GM19240 (cell line): ENCODE measurements at regions not wholly inside any gene's neighbourhood (a gene's known extent, or its start where the extent isn't known, plus 50 kb on each side); places are given as distances from the start of the nearest gene placed in this dataset.
"Not testable (repeated sequence)": the region's sequence is repeated elsewhere in the genome, so short reads cannot be mapped to it uniquely, and the experiment has no call there.

Experiments used
- DNase-seq: peaks from one replicate; pipeline ENCODE4 v3.0.0; 2011; ENCODE audit warnings: low spot score; ENCODE audit not compliant: insufficient read length

- DNase-seq: no peak
These were observed 127.0 kb upstream of the GDNF start for GRCh38 chr5:37966871-37967270.

GRCh38 chr5:37966291-37966690, 126.5 kb upstream of the GDNF start:
- no peak for DNase-seq

GRCh38 chr5:37962389-37962788, 122.5 kb upstream of the GDNF start:
- DNase-seq: no peak

- no peak for DNase-seq
These were observed 117.4 kb upstream of the GDNF start for GRCh38 chr5:37957218-37957617.

- no peak for DNase-seq
These were observed 115.9 kb upstream of the GDNF start for GRCh38 chr5:37955748-37956147.

- no peak for DNase-seq
These were observed 114.7 kb upstream of the GDNF start for GRCh38 chr5:37954561-37954960.

GRCh38 chr5:37951946-37952721, 112.3 kb upstream of the GDNF start:
- no peak for DNase-seq

GRCh38 chr5:37950436-37950835, 110.6 kb upstream of the GDNF start:
- no peak for DNase-seq

- no peak for DNase-seq
These were observed 105.6 kb upstream of the GDNF start for GRCh38 chr5:37945446-37945845.

GRCh38 chr5:37943136-37943535, 103.3 kb upstream of the GDNF start:
- not testable (repeated sequence) for DNase-seq

GRCh38 chr5:37940931-37941623, 101.2 kb upstream of the GDNF start:
- DNase-seq: no peak

GRCh38 chr5:37938861-37939260, 99.0 kb upstream of the GDNF start:
- no peak for DNase-seq

- no peak for DNase-seq
These were observed 98.4 kb upstream of the GDNF start for GRCh38 chr5:37938076-37938852.

GRCh38 chr5:37936091-37936490, 96.2 kb upstream of the GDNF start:
- DNase-seq: no peak

- DNase-seq: no peak
These were observed 93.7 kb upstream of the GDNF start for GRCh38 chr5:37933576-37933975.

GRCh38 chr5:37932450-37932849, 92.6 kb upstream of the GDNF start:
- no peak for DNase-seq

GRCh38 chr5:37931541-37931940, 91.7 kb upstream of the GDNF start:
- DNase-seq: no peak

- no peak for DNase-seq
These were observed 90.5 kb upstream of the GDNF start for GRCh38 chr5:37930350-37930749.

- DNase-seq: no peak
These were observed 90.0 kb upstream of the GDNF start for GRCh38 chr5:37929791-37930190.

- not testable (repeated sequence) for DNase-seq
These were observed 87.9 kb upstream of the GDNF start for GRCh38 chr5:37927753-37928152.

GRCh38 chr5:37926732-37927131, 86.9 kb upstream of the GDNF start:
- no peak for DNase-seq

GRCh38 chr5:37921452-37921851, 81.6 kb upstream of the GDNF start:
- DNase-seq: no peak
